ENCODE measurements at regions not wholly inside any gene's neighbourhood (a gene's known extent, or its start where the extent isn't known, plus 50 kb on each side); places are given as distances from the start of the nearest gene placed in this dataset.

- TF ChIP-seq TAF1 (IDR thresholded peaks at IDR 0.05; ENCODE audit: low read depth, low read length) (no peak), POLR2AphosphoS5 (IDR thresholded peaks at IDR 0.05; ENCODE audit: low read depth, low read length) (no peak), POLR2A (IDR thresholded peaks at IDR 0.05; ENCODE audit: low read depth, low read length) (no peak), PAX5 (IDR thresholded peaks at IDR 0.05; ENCODE audit: insufficient read depth, low read length, severe bottlenecking) (no peak)
Observed at GRCh38 chr7:106504207-106504606, 156.8 kb downstream of the CCDC71L start.

Data from GM12891 (cell line).